SIG-M5 (cell line): ENCODE measurements at regions not wholly inside any gene's neighbourhood (a gene's known extent, or its start where the extent isn't known, plus 50 kb on each side); places are given as distances from the start of the nearest gene placed in this dataset.
"Not testable (repeated sequence)": the region's sequence is repeated elsewhere in the genome, so short reads cannot be mapped to it uniquely, and the experiment has no call there.

Experiments used
- DNase-seq: peaks from one replicate; lab custom pipeline; 2025; lab: John Stamatoyannopoulos, UW

- DNase-seq = no peak
These were observed 280.6 kb upstream of the PIK3R1 start for GRCh38 chr5:67934976-67935375.

GRCh38 chr5:67925511-67925910 is 290.0 kb upstream of the PIK3R1 start:
- no peak for DNase-seq

GRCh38 chr5:67921004-67921601 is 294.5 kb upstream of the PIK3R1 start:
- no peak for DNase-seq

GRCh38 chr5:67919532-67919931 is 296.0 kb upstream of the PIK3R1 start:
- DNase-seq = not testable (repeated sequence)

- no peak for DNase-seq
These were observed 298.0 kb upstream of the PIK3R1 start for GRCh38 chr5:67917561-67917960.

- no peak for DNase-seq
These were observed 305.0 kb upstream of the PIK3R1 start for GRCh38 chr5:67910546-67910945.

- no peak for DNase-seq
These were observed 307.3 kb upstream of the PIK3R1 start for GRCh38 chr5:67908126-67908765.

GRCh38 chr5:67904366-67904765 is 311.2 kb upstream of the PIK3R1 start:
- DNase-seq = no peak

GRCh38 chr5:67903656-67904055 is 311.9 kb upstream of the PIK3R1 start:
- no peak for DNase-seq

- DNase-seq = no peak
These were observed 312.4 kb upstream of the PIK3R1 start for GRCh38 chr5:67903121-67903520.

GRCh38 chr5:67902497-67902830 is 313.1 kb upstream of the PIK3R1 start:
- no peak for DNase-seq

- DNase-seq = no peak
These were observed 313.6 kb upstream of the PIK3R1 start for GRCh38 chr5:67901814-67902496.

- DNase-seq = no peak
These were observed 315.0 kb upstream of the PIK3R1 start for GRCh38 chr5:67900514-67900913.

GRCh38 chr5:67897980-67898379 is 317.6 kb upstream of the PIK3R1 start:
- DNase-seq = no peak

GRCh38 chr5:67897431-67897830 is 318.1 kb upstream of the PIK3R1 start:
- DNase-seq = no peak

- DNase-seq = no peak
These were observed 318.6 kb upstream of the PIK3R1 start for GRCh38 chr5:67896930-67897313.

- no peak for DNase-seq
These were observed 319.1 kb upstream of the PIK3R1 start for GRCh38 chr5:67896311-67896929.

- DNase-seq = not testable (repeated sequence)
These were observed 325.7 kb upstream of the PIK3R1 start for GRCh38 chr5:67889870-67890269.

- no peak for DNase-seq
These were observed 327.8 kb upstream of the PIK3R1 start for GRCh38 chr5:67887748-67888161.

- DNase-seq = no peak
These were observed 328.8 kb upstream of the PIK3R1 start for GRCh38 chr5:67886761-67887160.

- no peak for DNase-seq
These were observed 334.7 kb upstream of the PIK3R1 start for GRCh38 chr5:67880876-67881275.

- DNase-seq = no peak
These were observed 335.1 kb upstream of the PIK3R1 start for GRCh38 chr5:67880511-67880805.
